GM20000 (cell line): ENCODE measurements at regions not wholly inside any gene's neighbourhood (a gene's known extent, or its start where the extent isn't known, plus 50 kb on each side); places are given as distances from the start of the nearest gene placed in this dataset.

ENCODE experiments used
- DNase-seq: peaks from one replicate; pipeline ENCODE4 v3.0.0; 2012; ENCODE audit warnings: low spot score
- CTCF ChIP-seq: IDR thresholded peaks from 2 replicates; pipeline ENCODE4 v1.5.1; 2012; ENCODE audit warnings: mild to moderate bottlenecking, control low read depth; ENCODE audit errors: extremely low read depth, missing control alignments

- TF ChIP-seq CTCF: no peak
- DNase-seq: no peak
Measured at GRCh38 chr5:89445106-89445745, 562.2 kb upstream of the MEF2C start.

- DNase-seq: no peak
- no peak for TF ChIP-seq CTCF
Measured at GRCh38 chr5:89444088-89444487, 561.1 kb upstream of the MEF2C start.

- no peak for TF ChIP-seq CTCF
Measured at GRCh38 chr5:89443508-89443907, 560.5 kb upstream of the MEF2C start.

GRCh38 chr5:89441965-89442364 lies 559.0 kb upstream of the MEF2C start:
- DNase-seq: no peak
- no peak for TF ChIP-seq CTCF

More at GRCh38 chr5:89443508-89443907, 560.5 kb upstream of the MEF2C start:
- DNase-seq: no peak

GRCh38 chr5:89440670-89441069 lies 557.7 kb upstream of the MEF2C start:
- no peak for DNase-seq
- TF ChIP-seq CTCF: no peak

- DNase-seq: no peak
- TF ChIP-seq CTCF: no peak
Measured at GRCh38 chr5:89437450-89438435, 554.8 kb upstream of the MEF2C start.

GRCh38 chr5:89436464-89436863 lies 553.5 kb upstream of the MEF2C start:
- no peak for DNase-seq
- TF ChIP-seq CTCF: no peak
